HG03558 (cell line): ENCODE measurements at regions not wholly inside any gene's neighbourhood (a gene's known extent, or its start where the extent isn't known, plus 50 kb on each side); places are given as distances from the start of the nearest gene placed in this dataset.

ENCODE experiments used
- ATAC-seq: cut with Tn5 transposase; IDR thresholded peaks from one replicate; pipeline ENCODE4 v1.9.1; 2021; ENCODE audit warnings: moderate number of reproducible peaks; ENCODE audit not compliant: unreplicated experiment; ENCODE audit errors: extremely low read depth

DNA sequence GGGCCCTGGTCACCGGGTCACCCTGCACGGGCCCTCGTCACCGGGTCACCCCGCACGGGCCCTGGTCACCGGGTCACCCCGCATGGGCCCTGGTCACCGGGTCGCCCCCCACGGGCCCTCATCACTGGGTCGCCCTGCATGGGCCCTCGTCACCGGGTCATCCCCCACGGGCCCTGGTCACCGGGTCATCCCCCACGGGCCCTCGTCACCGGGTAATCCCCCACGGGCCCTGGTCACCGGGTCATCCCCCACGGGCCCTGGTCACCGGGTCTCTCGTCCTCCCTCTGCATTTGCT, 77.6 kb downstream of the RIPK4 start:
- ATAC-seq, result no peak

GRCh38 chr21:41687633-41688032, 79.2 kb downstream of the RIPK4 start:
- no peak for ATAC-seq

- no peak for ATAC-seq
These were observed 80.2 kb downstream of the RIPK4 start for GRCh38 chr21:41686664-41687063.

- no peak for ATAC-seq
These were observed 81.2 kb downstream of the RIPK4 start for GRCh38 chr21:41685511-41686149.

DNA sequence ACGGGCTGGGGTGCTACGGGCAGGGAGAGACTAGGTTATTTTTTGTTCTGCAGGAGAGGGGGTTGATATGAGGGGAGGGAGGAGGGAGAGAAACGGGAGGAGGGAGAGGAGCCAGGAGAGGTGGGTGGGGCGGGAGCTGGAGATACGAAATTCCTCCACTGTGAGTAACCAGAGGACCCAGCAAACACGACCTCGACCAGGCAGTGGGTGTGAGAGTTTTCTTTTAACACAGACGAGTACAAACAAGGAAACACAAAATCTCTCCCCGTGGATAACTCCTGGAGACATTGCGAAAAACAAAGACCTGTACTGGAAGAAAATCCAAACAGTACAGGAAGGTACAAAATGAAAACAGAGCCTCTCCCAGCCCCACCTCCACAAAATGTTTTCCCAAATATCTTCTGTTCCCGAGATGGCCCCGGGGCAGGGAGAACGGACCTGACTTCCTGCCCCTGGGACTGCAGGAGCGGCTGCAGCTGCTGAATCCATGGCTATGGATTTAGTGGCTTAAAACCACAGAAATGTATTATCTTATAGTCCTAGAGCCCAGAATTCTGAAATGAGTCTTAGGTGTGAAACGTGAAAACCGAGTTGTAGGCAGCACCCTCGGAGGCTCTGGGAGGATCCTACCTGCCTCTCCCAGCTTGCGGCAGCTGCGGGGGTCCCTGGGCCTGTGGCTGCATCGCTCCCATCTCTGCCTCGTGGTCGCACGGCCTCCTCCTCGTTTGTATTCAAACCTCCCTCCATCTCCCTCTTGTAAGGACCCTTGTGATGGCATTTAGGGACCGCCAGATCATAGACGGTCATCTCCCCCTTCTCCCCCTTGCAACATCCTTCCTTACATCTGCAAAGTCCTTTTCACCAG, 82.2 kb downstream of the RIPK4 start:
- no peak for ATAC-seq

DNA sequence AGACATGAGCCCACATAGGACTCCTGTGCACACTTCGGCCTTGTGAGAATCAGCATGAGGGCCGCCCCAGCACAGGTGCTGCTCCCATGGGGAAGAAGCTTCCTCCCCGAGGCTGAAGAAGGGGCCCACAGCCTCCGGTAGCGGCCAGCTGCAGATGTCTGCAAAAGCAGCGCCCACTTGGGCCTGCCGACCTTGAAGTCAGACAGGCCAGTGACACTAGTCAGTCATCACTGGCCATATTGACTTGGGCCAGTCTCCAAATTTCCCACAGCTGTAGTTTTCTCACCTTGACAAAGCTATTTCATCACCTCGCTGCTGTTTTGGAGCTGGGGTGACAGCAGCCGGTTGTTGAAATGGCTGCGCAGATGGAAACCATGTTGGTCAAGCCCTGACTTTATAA, 83.0 kb downstream of the RIPK4 start:
- no peak for ATAC-seq

- no peak for ATAC-seq
These were observed 84.1 kb downstream of the RIPK4 start for GRCh38 chr21:41682719-41683179.

DNA sequence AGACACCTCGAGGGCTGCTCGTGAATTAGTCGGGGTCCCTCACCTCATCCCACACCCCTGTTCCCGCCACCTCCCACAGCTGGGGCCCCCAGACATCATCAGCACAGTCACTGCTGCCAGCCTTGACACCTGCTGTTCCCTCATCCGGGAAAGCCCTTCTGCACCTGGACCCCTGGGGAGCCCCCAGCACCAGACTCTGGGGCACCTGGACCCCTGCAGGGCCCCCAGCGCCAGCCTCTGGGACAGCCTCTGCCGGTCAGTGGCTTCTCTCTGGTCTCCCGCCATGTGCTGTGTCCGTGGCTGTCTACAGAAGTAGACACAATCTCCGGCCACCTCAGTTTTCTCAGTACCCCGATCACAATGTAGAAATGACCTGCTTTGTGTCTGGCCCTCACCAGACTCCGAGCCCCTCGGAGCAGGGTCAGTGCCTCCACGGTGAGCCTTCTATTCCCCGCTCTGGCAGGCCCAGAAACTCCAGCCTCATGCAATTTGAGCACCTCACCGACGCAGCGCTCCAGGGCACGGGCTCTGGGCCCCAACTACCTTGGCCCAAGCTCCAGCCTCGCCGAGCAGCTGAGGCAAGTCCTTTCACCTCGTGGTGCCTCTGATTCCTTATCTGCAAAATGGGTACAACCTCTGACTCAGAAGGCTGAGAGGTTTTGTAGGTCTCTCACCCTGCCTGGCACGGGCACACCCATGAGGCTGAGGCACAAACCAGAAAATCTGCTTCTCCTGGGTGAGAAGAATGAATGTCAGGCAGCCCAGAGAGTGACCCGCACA, 84.7 kb downstream of the RIPK4 start:
- ATAC-seq, result no peak

DNA sequence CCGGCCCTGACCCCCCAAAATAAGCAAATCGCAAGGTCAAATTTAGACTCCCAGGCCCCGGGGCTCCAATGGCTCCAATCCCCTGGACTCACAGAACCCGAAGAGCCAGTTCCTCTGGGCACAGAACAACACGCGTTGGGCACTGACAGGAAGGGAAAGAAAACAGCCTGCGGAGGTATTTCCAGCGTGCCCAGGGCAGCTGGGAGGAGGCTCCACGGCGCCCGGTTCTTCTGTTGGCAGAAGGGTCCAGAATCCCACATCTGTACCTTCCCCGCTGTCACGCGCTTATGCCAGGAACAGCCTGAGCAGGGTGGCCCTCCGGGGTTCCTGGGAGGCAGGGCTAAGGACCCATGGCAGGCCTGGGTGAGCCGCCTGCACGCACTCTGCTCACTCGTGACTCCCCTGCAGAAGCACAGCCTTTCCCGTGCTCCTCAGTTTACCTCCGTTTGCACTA, 85.5 kb downstream of the RIPK4 start:
- ATAC-seq, result no peak

DNA sequence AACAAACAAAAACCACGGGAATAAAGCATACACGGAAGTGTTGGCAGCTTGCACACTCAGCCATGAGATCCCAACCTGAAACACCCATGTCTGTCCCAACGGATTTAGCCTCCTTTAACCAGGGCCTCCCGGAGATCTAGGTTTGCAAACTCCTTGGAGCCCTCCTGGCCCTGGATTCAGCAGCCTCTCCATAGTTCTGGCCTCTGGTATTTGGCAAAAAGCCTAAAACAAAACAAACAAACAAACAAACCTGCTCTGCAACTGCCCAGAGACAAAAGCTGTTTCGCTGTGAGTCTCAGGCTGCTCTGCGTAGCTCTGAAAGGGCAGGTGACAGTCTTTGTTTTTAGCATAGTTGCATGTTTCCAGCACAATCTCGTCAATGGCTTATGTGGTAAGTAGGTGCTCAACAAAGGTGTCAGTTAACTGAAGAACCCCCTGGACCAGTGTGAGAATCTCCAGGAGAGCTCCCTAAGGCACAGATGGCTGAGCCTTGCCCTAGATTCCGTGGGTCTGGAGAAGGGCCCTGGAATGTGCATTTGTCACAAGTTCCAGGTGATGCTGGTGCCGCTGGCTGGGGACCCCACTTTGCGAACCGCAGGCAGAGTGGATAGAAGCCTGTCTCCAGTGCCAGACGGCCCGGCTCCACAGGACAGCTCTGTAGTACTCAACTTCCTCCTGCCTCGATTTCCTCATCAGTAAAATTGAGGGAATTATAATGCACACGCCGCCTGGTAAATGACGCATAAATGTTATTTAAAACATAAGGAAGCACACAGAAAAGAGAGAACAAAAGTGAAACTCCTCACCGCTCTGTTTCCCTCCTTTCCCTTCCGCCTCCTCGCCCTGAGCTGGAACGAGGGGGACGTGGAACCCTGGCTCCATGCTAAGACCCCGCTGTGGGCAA, 86.2 kb downstream of the RIPK4 start:
- no peak for ATAC-seq

- no peak for ATAC-seq
These were observed 87.9 kb downstream of the RIPK4 start for GRCh38 chr21:41678924-41679318.

- no peak for ATAC-seq
These were observed 88.6 kb downstream of the RIPK4 start for GRCh38 chr21:41678016-41678923.

GRCh38 chr21:41677671-41678015, 89.2 kb downstream of the RIPK4 start:
- no peak for ATAC-seq

DNA sequence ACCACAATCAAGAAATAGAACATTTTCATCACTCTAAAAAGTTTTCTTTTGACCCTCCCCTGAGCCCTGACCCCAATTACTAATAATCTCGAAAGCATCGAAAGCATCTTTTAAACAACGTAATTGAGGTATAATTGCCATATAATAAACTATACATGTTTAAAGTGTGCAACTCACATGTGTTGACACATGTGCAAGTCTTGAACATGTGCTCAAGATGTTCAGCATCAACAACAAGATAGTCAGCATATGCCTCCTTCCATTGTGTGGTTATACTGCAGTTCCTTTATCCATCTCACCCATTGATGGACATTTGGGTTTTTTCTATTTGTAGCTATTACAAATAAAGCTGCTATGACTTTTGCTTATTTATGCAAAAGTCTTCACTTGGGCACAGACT, 90.7 kb downstream of the RIPK4 start:
- ATAC-seq, result no peak

- no peak for ATAC-seq
These were observed 91.3 kb downstream of the RIPK4 start for GRCh38 chr21:41675574-41675973.

- no peak for ATAC-seq
These were observed 92.5 kb downstream of the RIPK4 start for GRCh38 chr21:41674402-41674801.

DNA sequence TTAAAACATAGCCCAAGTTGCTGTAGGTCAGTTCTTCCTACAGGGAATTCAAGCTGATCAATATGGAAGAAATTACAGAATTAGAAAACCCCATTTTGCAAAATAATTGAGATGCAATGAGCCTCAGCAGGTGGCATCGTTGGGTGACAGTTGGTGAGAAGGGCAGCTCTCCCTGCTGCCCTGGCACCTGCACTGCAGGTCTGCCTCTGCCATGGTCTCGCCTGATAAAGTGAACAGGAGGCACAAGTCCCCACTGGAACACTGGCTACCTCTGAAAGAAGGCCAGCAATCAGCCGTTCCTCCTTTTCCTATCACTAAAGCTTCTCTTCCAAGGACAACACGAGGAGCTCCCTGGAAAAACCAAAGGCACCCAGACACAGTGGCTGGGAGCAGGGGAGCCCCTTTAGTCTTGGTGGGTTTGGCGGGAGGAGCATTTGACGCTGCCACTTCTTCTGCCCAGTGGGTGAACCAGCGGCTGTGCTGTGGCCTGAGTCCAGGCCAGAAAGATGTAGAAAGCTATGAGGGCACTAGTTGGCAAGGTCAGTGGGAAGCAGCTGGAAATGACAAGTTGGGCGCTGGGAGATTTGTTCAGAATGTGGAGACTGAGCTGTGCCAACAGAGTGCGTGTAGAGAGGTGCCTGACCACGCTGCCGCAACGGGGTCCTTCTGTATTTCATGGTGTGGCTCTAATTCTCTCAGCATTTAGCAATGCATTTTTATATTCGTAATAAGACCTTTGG, 93.1 kb downstream of the RIPK4 start:
- no peak for ATAC-seq

- ATAC-seq, result no peak
These were observed 93.8 kb downstream of the RIPK4 start for GRCh38 chr21:41673071-41673470.

- no peak for ATAC-seq
These were observed 94.3 kb downstream of the RIPK4 start for GRCh38 chr21:41672543-41672915.
